Sigmoid colon (tissue), 6 donors: ENCODE measurements at regions not wholly inside any gene's neighbourhood (a gene's known extent, or its start where the extent isn't known, plus 50 kb on each side); places are given as distances from the start of the nearest gene placed in this dataset.

ENCODE experiments used
- DNase-seq: peaks from one replicate; pipeline ENCODE4 v3.0.0-alpha.2; 2019
- H3K27ac ChIP-seq, 4 donors: fragments of 200-600 bp; sonication (generic); one replicate each; pipeline ENCODE4 v1.5.1; 2016 to 2019; ENCODE audit warnings: mild to moderate bottlenecking in 1 of 4
- H3K27me3 ChIP-seq, 3 donors: fragments of 200-600 bp; sonication (generic); one replicate each; pipeline ENCODE4 v1.5.1; 2019; ENCODE audit warnings: mild to moderate bottlenecking in 1 of 3
- H3K36me3 ChIP-seq, 4 donors: fragments of 200-600 bp; sonication (generic); one replicate each; pipeline ENCODE4 v1.5.1; 2016 to 2019
- H3K4me1 ChIP-seq, 4 donors: fragments of 200-600 bp; sonication (generic); one replicate each; pipeline ENCODE4 v1.5.1; 2017 to 2019
- H3K4me3 ChIP-seq, 4 donors: fragments of 200-600 bp; sonication (generic); one replicate each; pipeline ENCODE4 v1.5.1; 2017 to 2019; ENCODE audit warnings: mild to moderate bottlenecking in 2 of 4, moderate library complexity in 1 of 4
- H3K9me3 ChIP-seq, 4 donors: fragments of 200-600 bp in 3 of 4; sonication (generic) in 3 of 4; one replicate each; pipeline versions ENCODE4 v1.5.1 to v1.6.1; 2013 to 2019
- CTCF ChIP-seq, 4 experiments: fragments of 450-650 bp in 3 of 4; fragments of 200-600 bp in 1 of 4; IDR thresholded peaks; one replicate each; pipeline ENCODE4 v1.5.1; 2016 to 2019; ENCODE audit warnings: antibody characterized with exemption in 4 of 4, mild to moderate bottlenecking in 3 of 4, moderate library complexity in 2 of 4
- EP300 ChIP-seq, 4 donors: sonication (generic); formaldehyde crosslinking; IDR thresholded peaks; one replicate each; pipeline ENCODE4 v1.6.1; 2017; ENCODE audit warnings: antibody characterized with exemption in 4 of 4
- POLR2A ChIP-seq, 2 donors: fragments of 450-650 bp; IDR thresholded peaks; one replicate each; pipeline ENCODE4 v1.6.1; 2016; ENCODE audit warnings: antibody characterized with exemption in 2 of 2, mild to moderate bottlenecking in 2 of 2, moderate library complexity in 2 of 2
- POLR2AphosphoS5 ChIP-seq, 4 donors: sonication (generic); formaldehyde crosslinking; IDR thresholded peaks; one replicate each; pipeline ENCODE4 v1.6.1; 2017; ENCODE audit warnings: antibody characterized with exemption in 4 of 4
- WGBS, 2 donors: extraction: QIAGEN DNeasy Blood & Tissue Kit; methylation state at CpG; one replicate each; pipeline ENCODE4 v1.1.7; 2013; 5-methylcytosine and 5-hydroxymethylcytosine counted together
- intact Hi-C: fragments of 100-400 bp; cut with DNase I; formaldehyde crosslinking; loops from one replicate; pipeline ENCODE4 v1.15.1; 2023
- donor health status: healthy with polysubstance abuse.
- donor health status: healthy.

DNA sequence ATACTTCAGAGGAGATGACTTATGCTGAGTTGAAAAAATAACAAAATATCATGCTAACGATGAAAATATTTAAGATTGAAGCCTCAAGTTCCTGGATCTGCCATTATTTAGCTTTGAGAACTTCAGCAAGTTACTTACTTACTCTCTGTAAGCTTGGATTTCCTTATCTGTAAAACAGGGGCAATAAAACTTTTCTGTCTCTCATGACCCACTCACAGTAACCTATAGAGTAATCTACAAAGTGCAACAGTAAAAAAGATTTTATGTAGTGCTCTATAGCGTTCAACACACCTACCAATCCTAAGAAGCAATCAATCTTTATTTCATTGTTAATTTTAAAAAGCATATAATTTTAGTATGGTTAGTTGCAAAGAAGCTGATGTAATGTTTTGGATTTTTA, 478.6 kb downstream of the ZIC1 start:
- Histone ChIP-seq H3K4me1 (peaks cover 0 to 6% (median 0%) of the 10 kb centered on the region in 4 donors), H3K27me3 (no peaks in the 10 kb centered on the region), H3K9me3 (peaks cover 0 to 3% (median 0%) of the 10 kb centered on the region in 4 donors), H3K4me3 (no peak overlapping the region), H3K36me3 (no peaks in the 10 kb centered on the region), H3K27ac (no peak overlapping the region)
- WGBS, 2 donors: 17 to 47% methylated on average over 2 of the region's 2 CpGs
- intact Hi-C loops: no loop called here
- no peak for DNase-seq
- TF ChIP-seq CTCF (IDR thresholded peaks at IDR 0.05) (no peak), POLR2AphosphoS5 (IDR thresholded peaks at IDR 0.05) (no peak), EP300 (IDR thresholded peaks at IDR 0.05) (no peak), POLR2A (IDR thresholded peaks at IDR 0.05) (no peak)

DNA sequence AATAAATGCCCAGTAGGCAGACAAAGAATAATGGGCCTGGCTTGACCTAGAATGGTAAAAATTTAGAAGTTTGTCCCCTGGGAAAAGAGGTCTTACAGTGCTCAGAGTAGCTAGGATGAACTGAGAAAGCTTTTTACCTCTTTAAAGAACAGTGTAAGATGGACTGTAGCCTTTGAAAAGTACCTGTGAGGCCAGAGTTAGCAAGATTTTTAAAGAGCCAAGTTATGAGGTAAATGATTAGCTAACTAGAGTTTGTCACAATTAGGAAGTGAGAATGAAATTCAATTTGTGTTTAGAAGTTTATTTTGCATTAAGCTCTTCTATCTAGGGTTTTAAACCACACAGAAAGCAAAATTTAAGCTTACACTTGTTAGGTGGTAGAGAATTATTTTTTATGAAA, 480.9 kb downstream of the ZIC1 start:
- intact Hi-C loops: no loop called here
- no peaks in the 10 kb centered on the region for H3K36me3 ChIP-seq
- no peak overlapping the region for H3K27ac ChIP-seq
- no peaks in the 10 kb centered on the region for H3K9me3 ChIP-seq
- H3K4me3 ChIP-seq: no peak overlapping the region
- TF ChIP-seq EP300 (IDR thresholded peaks at IDR 0.05) (no peak), POLR2AphosphoS5 (IDR thresholded peaks at IDR 0.05) (no peak), POLR2A (IDR thresholded peaks at IDR 0.05) (no peak), CTCF (IDR thresholded peaks at IDR 0.05) (no peak)
- H3K27me3 ChIP-seq: no peaks in the 10 kb centered on the region
- peaks cover 0 to 6% (median 0%) of the 10 kb centered on the region in 4 donors for H3K4me1 ChIP-seq
- no peak for DNase-seq

GRCh38 chr3:147895509-147895908, 486.3 kb downstream of the ZIC1 start:
- no peak for DNase-seq
- H3K9me3 ChIP-seq: no peaks in the 10 kb centered on the region
- no peaks in the 10 kb centered on the region for H3K36me3 ChIP-seq
- H3K27me3 ChIP-seq: no peaks in the 10 kb centered on the region
- intact Hi-C loops: no loop called here
- H3K4me1 ChIP-seq: no peaks in the 10 kb centered on the region
- H3K4me3 ChIP-seq: no peak overlapping the region
- H3K27ac ChIP-seq: no peak overlapping the region
- TF ChIP-seq POLR2A (IDR thresholded peaks at IDR 0.05) (no peak), CTCF (IDR thresholded peaks at IDR 0.05) (no peak), POLR2AphosphoS5 (IDR thresholded peaks at IDR 0.05) (no peak), EP300 (IDR thresholded peaks at IDR 0.05) (no peak)
- 82 to 94% methylated on average over 1 of the region's 1 CpG for WGBS, 2 donors

DNA sequence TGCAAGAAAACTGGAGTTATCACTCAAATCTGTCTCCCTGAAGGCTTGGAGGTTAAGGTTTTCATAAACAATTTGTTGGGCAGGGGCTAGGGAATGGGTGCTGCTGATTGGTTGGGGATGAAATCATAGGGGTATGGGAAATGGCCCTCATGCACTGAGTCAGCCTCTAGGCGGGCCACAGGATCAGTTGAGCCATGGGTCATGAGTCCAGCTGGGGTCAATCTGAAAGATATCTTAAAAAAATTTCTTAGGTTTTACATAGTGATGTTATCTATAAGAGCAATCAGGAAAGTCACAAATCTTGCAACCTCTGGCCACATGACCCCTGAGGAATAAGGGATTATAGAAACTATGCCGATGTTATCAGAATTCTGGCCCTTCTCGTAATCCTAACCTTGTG, 491.7 kb downstream of the ZIC1 start:
- 42 to 81% methylated on average over 3 of the region's 3 CpGs for WGBS, 2 donors
- H3K9me3 ChIP-seq: peaks cover 0 to 4% (median 0%) of the 10 kb centered on the region in 4 donors
- DNase-seq: no peak
- H3K4me3 ChIP-seq: no peak overlapping the region
- H3K27ac ChIP-seq: no peak overlapping the region
- TF ChIP-seq POLR2AphosphoS5 (IDR thresholded peaks at IDR 0.05) (no peak), POLR2A (IDR thresholded peaks at IDR 0.05) (no peak), CTCF (IDR thresholded peaks at IDR 0.05) (no peak), EP300 (IDR thresholded peaks at IDR 0.05) (no peak)
- no peaks in the 10 kb centered on the region for H3K27me3 ChIP-seq
- H3K4me1 ChIP-seq: no peaks in the 10 kb centered on the region
- no peaks in the 10 kb centered on the region for H3K36me3 ChIP-seq
- intact Hi-C loops: no loop called here

GRCh38 chr3:147903026-147903425, 493.9 kb downstream of the ZIC1 start:
- Histone ChIP-seq H3K27me3 (no peaks in the 10 kb centered on the region), H3K27ac (no peak overlapping the region), H3K9me3 (peaks cover 0 to 4% (median 0%) of the 10 kb centered on the region in 4 donors), H3K36me3 (no peaks in the 10 kb centered on the region), H3K4me3 (no peak overlapping the region), H3K4me1 (no peaks in the 10 kb centered on the region)
- 55 to 70% methylated on average over 4 of the region's 4 CpGs for WGBS, 2 donors
- DNase-seq: no peak
- TF ChIP-seq POLR2A (IDR thresholded peaks at IDR 0.05): no peak
- TF ChIP-seq EP300 (IDR thresholded peaks at IDR 0.05): no peak
- no peak for TF ChIP-seq POLR2AphosphoS5 (IDR thresholded peaks at IDR 0.05)
- no peak for TF ChIP-seq CTCF (IDR thresholded peaks at IDR 0.05)
- intact Hi-C loops: no loop called here
